ENCODE measurements at regions not wholly inside any gene's neighbourhood (a gene's known extent, or its start where the extent isn't known, plus 50 kb on each side); places are given as distances from the start of the nearest gene placed in this dataset.

- no peak for DNase-seq (ENCODE audit: low read depth in 1 of 2, low spot score in 1 of 2)
- in situ Hi-C loops (cut with HindIII; ENCODE audit: low pct_unique_long_range_greater_than_20kb, low sequenced_read_pairs): no loop called here
- no peak for TF ChIP-seq JUND (IDR thresholded peaks at IDR 0.05; ENCODE audit: low read depth)
Measured at GRCh38 chr18:21928925-21929324, 188.3 kb downstream of the MIB1 start.

- no peak for TF ChIP-seq JUND (IDR thresholded peaks at IDR 0.05; ENCODE audit: low read depth)
- DNase-seq (ENCODE audit: low read depth in 1 of 2, low spot score in 1 of 2): no peak
- in situ Hi-C loops (cut with HindIII; ENCODE audit: low pct_unique_long_range_greater_than_20kb, low sequenced_read_pairs): no loop called here
Measured at GRCh38 chr18:21930177-21930576, 189.6 kb downstream of the MIB1 start.

DNA sequence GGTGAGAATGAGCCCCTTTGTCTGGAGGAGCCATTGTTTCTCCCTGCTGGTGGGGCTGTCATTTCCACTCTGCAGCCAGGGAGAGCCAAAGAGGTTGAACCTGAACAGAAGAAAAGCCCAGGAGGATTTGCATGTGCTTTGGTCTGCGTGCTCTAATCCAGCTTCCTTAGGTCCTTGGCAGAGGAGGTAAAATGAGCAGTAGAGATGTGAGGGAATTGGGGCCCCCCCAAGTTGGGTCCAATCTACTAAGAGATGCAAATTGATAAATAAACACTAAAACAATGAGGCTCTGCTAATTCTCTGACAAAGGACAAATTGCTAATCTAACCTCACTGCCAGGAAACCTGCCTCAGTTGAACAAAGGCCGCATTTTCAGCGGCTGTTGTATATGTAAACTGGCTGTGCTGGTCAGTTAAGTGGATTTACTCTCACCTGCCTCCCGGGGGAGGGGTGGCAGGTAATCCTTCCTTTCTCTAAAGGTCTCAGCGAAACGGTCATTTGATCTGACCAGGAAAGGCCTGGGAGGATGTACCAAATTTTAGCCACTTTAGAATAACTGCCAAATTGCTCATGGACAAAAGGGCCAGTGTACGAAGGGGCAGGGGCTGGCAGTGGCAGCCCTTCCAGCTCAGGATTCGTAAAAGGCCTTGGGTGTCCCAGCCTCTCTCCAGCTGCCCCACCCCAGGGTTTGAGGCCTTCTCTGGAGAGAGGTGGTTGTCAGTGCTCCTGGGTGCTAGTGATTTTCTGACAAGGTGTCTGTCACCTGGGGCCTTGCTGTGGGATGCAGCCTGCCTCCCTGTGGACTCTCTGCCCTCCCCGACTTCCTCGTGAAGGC lies 193.6 kb downstream of the MIB1 start:
- no peak for DNase-seq (ENCODE audit: low read depth in 1 of 2, low spot score in 1 of 2)
- TF ChIP-seq JUND (IDR thresholded peaks at IDR 0.05; ENCODE audit: low read depth): no peak
- in situ Hi-C loops (cut with HindIII; ENCODE audit: low pct_unique_long_range_greater_than_20kb, low sequenced_read_pairs): no loop called here

- TF ChIP-seq JUND (IDR thresholded peaks at IDR 0.05; ENCODE audit: low read depth): no peak
- no peak for DNase-seq (ENCODE audit: low read depth in 1 of 2, low spot score in 1 of 2)
- in situ Hi-C loops (cut with HindIII; ENCODE audit: low pct_unique_long_range_greater_than_20kb, low sequenced_read_pairs): no loop called here
Measured at GRCh38 chr18:21934766-21935015, 194.1 kb downstream of the MIB1 start.

- in situ Hi-C loops (cut with HindIII; ENCODE audit: low pct_unique_long_range_greater_than_20kb, low sequenced_read_pairs): no loop called here
- DNase-seq (ENCODE audit: low read depth in 1 of 2, low spot score in 1 of 2): no peak
- no peak for TF ChIP-seq JUND (IDR thresholded peaks at IDR 0.05; ENCODE audit: low read depth)
Measured at GRCh38 chr18:21943456-21943855, 202.9 kb downstream of the MIB1 start.

DNA sequence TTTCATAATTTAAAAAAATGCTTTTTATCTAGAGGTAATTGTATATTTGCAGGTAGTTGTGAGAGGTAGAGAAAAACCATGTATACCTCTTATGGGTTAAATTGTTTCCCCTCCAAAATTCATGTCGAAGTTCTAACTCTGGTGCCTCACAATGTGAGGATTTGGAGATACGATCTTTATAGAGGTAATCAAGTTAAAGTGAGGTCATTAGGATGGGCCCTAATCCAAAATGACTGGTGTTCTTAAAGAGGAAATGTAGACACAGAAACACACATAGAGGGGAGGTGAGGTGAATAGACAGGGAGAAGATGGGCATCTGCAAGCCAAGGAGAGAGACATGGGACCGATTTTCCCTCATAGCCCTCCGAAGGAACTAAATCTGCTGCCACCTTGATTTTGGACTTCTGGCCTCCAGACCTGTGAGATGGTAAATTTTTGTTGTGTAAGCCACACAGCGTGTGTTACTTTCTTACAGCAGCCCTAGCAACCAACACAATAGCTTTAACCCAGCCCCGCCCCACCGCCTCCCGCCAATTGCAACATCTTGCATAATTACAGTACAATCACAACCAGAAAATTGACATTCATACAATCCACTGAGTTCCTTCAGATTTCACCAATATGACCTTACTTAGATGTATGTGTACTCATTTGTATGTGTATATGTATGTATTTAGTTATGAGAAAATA lies 208.9 kb downstream of the MIB1 start:
- in situ Hi-C loops (cut with HindIII; ENCODE audit: low pct_unique_long_range_greater_than_20kb, low sequenced_read_pairs): no loop called here
- no peak for TF ChIP-seq JUND (IDR thresholded peaks at IDR 0.05; ENCODE audit: low read depth)
- DNase-seq (ENCODE audit: low read depth in 1 of 2, low spot score in 1 of 2): no peak

DNA sequence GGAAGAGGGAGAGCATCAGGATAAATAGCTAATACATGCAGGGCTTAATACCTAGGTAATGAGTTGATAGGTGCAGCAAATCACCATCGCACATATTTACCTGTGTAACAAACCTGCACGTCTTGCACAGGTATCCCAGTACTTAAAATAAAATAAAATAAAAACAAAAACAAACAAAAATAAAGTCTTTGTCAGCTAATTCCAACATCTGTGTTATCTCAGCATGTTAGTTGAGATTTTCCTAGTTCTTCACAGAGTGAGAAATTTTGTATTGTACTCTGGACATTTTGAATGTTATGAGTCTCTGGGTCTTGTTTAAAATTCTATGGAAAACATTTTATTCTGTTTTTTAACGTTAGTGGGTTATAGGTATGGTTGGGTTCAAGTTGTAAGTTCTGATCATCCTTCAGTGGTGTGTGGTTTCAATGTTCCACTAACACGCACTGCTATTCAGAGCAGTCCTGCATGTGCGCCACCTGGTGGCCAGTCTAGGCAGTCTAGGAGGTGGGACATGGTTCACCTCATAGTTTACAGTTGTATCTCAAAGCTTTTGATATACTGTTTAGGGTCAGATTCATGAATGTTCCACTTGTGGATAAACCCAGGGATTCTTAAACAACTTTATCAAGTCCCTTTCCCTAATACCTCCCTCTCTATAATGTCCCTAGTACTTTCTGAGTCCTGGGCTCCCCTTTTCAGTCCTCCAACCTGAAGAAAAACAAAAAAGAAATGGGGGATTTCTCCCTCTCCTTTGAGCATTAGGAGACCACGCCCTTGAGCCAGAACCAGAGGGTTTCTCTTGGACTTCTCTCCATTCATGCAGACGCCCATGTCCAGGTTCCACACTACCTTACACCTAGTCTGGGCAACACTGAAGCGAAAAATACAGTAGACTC lies 213.4 kb upstream of the GATA6 start:
- no peak for TF ChIP-seq JUND (IDR thresholded peaks at IDR 0.05; ENCODE audit: low read depth)
- in situ Hi-C loops (cut with HindIII; ENCODE audit: low pct_unique_long_range_greater_than_20kb, low sequenced_read_pairs): no loop called here
- peak; percentile 51 to 73 for DNase-seq (ENCODE audit: low read depth in 1 of 2, low spot score in 1 of 2)

DNA sequence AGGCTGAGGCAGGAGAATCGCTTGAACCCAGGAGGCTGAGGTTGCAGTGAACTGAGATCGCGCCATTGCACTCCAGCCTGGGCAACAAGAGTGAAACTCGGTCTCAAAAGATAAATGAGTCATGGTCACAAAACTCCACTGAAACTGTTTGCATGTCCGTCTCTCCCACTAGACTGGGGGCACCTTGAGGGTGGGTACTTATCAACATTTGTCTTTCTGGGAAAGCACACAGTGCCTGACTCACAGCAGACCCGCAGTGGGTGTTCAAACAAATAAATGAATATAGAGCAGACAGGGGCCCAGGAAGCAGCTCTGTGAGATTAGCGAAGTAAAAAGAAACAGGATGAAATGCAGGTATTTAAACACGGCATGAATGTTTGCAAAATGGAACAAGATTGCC lies 211.1 kb upstream of the GATA6 start:
- in situ Hi-C loops (cut with HindIII; ENCODE audit: low pct_unique_long_range_greater_than_20kb, low sequenced_read_pairs): no loop called here
- no peak for DNase-seq (ENCODE audit: low read depth in 1 of 2, low spot score in 1 of 2)
- no peak for TF ChIP-seq JUND (IDR thresholded peaks at IDR 0.05; ENCODE audit: low read depth)

GRCh38 chr18:21958707-21959450 lies 210.5 kb upstream of the GATA6 start:
- DNase-seq (ENCODE audit: low read depth in 1 of 2, low spot score in 1 of 2): peak in 1 of 2 experiments; percentile 38
- in situ Hi-C loops (cut with HindIII; ENCODE audit: low pct_unique_long_range_greater_than_20kb, low sequenced_read_pairs): no loop called here
- TF ChIP-seq JUND (IDR thresholded peaks at IDR 0.05; ENCODE audit: low read depth): no peak

DNA sequence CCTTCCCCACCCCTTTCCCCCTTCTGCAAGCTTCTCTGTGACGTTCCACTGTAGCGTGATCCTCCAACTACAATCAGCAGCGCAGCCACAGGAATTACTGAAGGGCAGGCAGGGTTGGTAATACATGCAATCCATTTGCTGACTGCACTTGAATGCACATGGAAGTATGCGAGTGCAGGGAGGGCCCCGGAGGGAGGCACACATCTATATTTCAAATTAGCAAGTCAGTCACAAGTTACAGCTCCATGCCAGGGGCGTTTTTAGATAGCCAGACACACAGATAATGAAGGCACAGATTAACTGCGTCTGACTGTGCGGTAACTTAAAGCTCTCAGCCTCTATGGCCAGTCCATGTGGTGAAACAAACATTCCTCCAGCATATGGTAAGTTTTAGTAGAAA lies 209.2 kb upstream of the GATA6 start:
- in situ Hi-C loops (cut with HindIII; ENCODE audit: low pct_unique_long_range_greater_than_20kb, low sequenced_read_pairs): no loop called here
- no peak for DNase-seq (ENCODE audit: low read depth in 1 of 2, low spot score in 1 of 2)
- no peak for TF ChIP-seq JUND (IDR thresholded peaks at IDR 0.05; ENCODE audit: low read depth)

DNA sequence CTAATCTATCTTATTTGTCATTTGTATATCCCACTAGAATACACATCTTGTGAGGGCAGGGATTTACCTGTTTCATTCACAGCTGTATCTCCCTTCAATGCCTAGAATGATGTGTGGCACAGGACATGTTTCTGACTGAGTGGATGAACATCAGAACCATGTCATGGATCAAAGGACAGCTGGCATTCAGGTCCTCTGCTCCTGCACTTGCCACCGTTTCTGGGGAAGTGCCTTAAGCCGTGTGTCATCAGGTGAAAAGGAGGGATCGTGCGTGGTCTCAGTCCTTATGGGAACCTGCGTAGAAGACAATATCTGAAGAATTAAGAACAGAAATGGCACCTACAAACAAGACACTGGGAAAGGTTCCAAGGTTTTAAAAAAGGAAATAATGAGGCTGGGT lies 206.1 kb upstream of the GATA6 start:
- TF ChIP-seq JUND (IDR thresholded peaks at IDR 0.05; ENCODE audit: low read depth): no peak
- in situ Hi-C loops (cut with HindIII; ENCODE audit: low pct_unique_long_range_greater_than_20kb, low sequenced_read_pairs): no loop called here
- no peak for DNase-seq (ENCODE audit: low read depth in 1 of 2, low spot score in 1 of 2)

GRCh38 chr18:21968338-21968737 lies 201.1 kb upstream of the GATA6 start:
- TF ChIP-seq JUND (IDR thresholded peaks at IDR 0.05; ENCODE audit: low read depth): no peak
- no peak for DNase-seq (ENCODE audit: low read depth in 1 of 2, low spot score in 1 of 2)
- in situ Hi-C loops (cut with HindIII; ENCODE audit: low pct_unique_long_range_greater_than_20kb, low sequenced_read_pairs): no loop called here
